ENCODE measurements at regions not wholly inside any gene's neighbourhood (a gene's known extent, or its start where the extent isn't known, plus 50 kb on each side); places are given as distances from the start of the nearest gene placed in this dataset.

GRCh38 chr4:144402176-144402575 is 243.8 kb upstream of the HHIP start:
- no peak for TF ChIP-seq CTCF (IDR thresholded peaks at IDR 0.05)
- no peak for TF ChIP-seq POLR2A (IDR thresholded peaks at IDR 0.05)
- no peak for TF ChIP-seq POLR2AphosphoS5 (IDR thresholded peaks at IDR 0.05)
- TF ChIP-seq EP300 (IDR thresholded peaks at IDR 0.05): no peak

Data from upper lobe of left lung (tissue), 4 donors.